ENCODE measurements at regions not wholly inside any gene's neighbourhood (a gene's known extent, or its start where the extent isn't known, plus 50 kb on each side); places are given as distances from the start of the nearest gene placed in this dataset.

DNA sequence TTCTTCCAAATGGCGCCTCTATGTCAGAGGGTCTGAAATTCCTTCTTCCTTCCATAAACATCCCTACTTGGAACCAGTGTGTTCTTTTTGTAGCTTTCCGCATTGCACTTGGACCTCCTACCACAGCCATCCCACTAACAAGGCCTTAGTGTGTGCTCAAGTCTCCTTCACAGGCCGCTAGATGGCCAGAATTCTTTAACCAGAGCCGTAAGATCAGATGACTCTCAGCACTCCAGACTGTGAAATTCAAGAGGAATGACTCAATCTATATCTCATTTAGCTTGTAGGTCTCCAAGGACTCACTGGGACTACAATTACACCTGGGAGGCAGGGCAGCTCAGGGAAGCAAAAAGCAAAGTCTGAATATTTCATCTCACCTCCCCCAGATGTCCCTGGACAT is 298.9 kb downstream of the EIPR1 start:
- Histone ChIP-seq H3K27me3 (ENCODE audit: control insufficient read depth, insufficient read depth, low read length) (no peaks in the 10 kb centered on the region), H3K9me3 (ENCODE audit: control insufficient read depth, insufficient read depth, low read length) (no peaks in the 10 kb centered on the region), H3K27ac (ENCODE audit: low read length) (no peak overlapping the region), H3K4me3 (ENCODE audit: low read length) (no peak overlapping the region), H3K36me3 (ENCODE audit: control insufficient read depth, insufficient read depth, low read length) (no peaks in the 10 kb centered on the region), H3K4me1 (ENCODE audit: control insufficient read depth, insufficient read depth, low read length) (no peaks in the 10 kb centered on the region)
- WGBS (ENCODE audit: insufficient coverage, insufficient read length) = no CpG with 5 or more reads among the region's 4 CpGs
- DNase-seq (ENCODE audit: low read depth, low spot score) = no peak

GRCh38 chr2:3076848-3077642 is 300.6 kb downstream of the EIPR1 start:
- no peak overlapping the region for H3K4me3 ChIP-seq (ENCODE audit: low read length)
- no peak overlapping the region for H3K27ac ChIP-seq (ENCODE audit: low read length)
- no peak for DNase-seq (ENCODE audit: low read depth, low spot score)
- no peaks in the 10 kb centered on the region for H3K36me3 ChIP-seq (ENCODE audit: control insufficient read depth, insufficient read depth, low read length)
- no peaks in the 10 kb centered on the region for H3K4me1 ChIP-seq (ENCODE audit: control insufficient read depth, insufficient read depth, low read length)
- no CpG with 5 or more reads among the region's 21 CpGs for WGBS (ENCODE audit: insufficient coverage, insufficient read length)
- H3K27me3 ChIP-seq (ENCODE audit: control insufficient read depth, insufficient read depth, low read length) = no peaks in the 10 kb centered on the region
- no peaks in the 10 kb centered on the region for H3K9me3 ChIP-seq (ENCODE audit: control insufficient read depth, insufficient read depth, low read length)

DNA sequence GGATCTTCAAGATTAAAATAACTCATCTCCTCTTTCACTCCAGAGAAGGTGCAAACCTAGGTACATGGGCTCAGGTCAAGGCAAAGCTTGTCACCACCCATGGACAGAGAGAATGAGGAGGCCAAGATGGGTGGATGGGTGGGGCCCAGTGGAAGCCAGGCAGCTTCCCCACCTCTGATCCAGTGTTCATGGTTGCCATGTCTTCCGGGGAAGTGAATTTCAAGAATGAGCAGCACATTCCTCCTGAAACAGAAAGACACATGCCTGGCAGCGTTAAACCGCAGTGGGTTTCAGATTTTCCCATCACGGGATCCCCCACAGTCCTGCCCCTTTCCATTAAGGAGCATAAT is 301.7 kb downstream of the EIPR1 start:
- H3K36me3 ChIP-seq (ENCODE audit: control insufficient read depth, insufficient read depth, low read length) = no peaks in the 10 kb centered on the region
- H3K4me3 ChIP-seq (ENCODE audit: low read length) = no peak overlapping the region
- H3K4me1 ChIP-seq (ENCODE audit: control insufficient read depth, insufficient read depth, low read length) = no peaks in the 10 kb centered on the region
- no peak overlapping the region for H3K27ac ChIP-seq (ENCODE audit: low read length)
- no peaks in the 10 kb centered on the region for H3K9me3 ChIP-seq (ENCODE audit: control insufficient read depth, insufficient read depth, low read length)
- H3K27me3 ChIP-seq (ENCODE audit: control insufficient read depth, insufficient read depth, low read length) = no peaks in the 10 kb centered on the region
- no CpG with 5 or more reads among the region's 4 CpGs for WGBS (ENCODE audit: insufficient coverage, insufficient read length)
- no peak for DNase-seq (ENCODE audit: low read depth, low spot score)

DNA sequence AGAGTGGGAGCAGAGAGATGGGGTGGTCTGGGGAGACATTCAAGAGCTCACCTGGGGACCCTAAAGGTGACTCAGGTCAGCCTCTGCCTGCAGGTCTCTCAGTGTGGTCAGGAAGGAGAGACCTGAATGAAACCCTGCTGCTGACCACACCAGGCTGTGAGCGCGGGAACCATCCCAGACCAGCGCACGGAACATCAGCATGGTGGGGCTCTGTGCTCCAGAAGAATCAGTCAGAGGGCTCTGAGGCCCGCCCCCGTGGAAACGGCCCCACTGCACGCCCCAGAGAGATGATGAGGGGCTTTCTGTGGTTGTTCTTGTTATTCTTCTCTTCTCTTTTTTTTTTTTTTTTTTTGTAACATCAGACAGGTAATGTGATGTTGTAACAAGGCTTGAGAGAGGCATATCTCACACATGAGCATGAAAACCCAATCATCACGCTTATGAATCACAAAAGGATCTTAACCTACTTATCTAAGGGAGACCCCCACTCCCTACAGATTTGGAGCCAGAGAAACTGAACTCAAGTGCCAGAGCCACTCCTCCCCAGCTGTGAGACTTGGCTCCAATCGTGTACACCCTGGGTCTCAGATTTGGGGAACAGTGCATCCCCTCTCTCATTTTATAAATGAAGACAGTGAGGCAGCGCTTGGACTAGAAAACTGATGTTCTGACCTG is 302.2 kb downstream of the EIPR1 start:
- no CpG with 5 or more reads among the region's 11 CpGs for WGBS (ENCODE audit: insufficient coverage, insufficient read length)
- no peak for DNase-seq (ENCODE audit: low read depth, low spot score)
- H3K27me3 ChIP-seq (ENCODE audit: control insufficient read depth, insufficient read depth, low read length) = no peaks in the 10 kb centered on the region

DNA sequence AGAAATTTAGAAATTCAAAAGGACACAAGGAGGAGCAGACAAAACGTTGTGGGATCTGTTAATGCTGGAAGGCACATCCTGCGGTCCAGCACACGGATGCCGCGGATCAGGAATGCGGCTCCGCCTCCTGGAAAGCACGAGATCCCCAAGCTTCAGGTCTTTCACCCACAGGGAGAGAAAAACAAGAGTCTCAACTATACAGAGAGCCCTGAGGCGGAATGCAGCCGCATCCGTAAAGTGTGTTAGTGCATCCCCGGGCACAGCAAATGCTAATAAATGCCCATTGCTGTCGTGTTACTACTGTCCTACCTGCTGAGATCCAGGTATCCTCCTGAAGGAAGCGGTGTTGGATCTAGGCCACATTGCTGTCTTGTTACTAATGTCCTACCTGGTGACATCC is 303.9 kb downstream of the EIPR1 start:
- Histone ChIP-seq H3K4me3 (ENCODE audit: low read length) (no peak overlapping the region), H3K4me1 (ENCODE audit: control insufficient read depth, insufficient read depth, low read length) (no peaks in the 10 kb centered on the region), H3K36me3 (ENCODE audit: control insufficient read depth, insufficient read depth, low read length) (no peaks in the 10 kb centered on the region), H3K27me3 (ENCODE audit: control insufficient read depth, insufficient read depth, low read length) (no peaks in the 10 kb centered on the region), H3K9me3 (ENCODE audit: control insufficient read depth, insufficient read depth, low read length) (no peaks in the 10 kb centered on the region), H3K27ac (ENCODE audit: low read length) (no peak overlapping the region)
- no peak for DNase-seq (ENCODE audit: low read depth, low spot score)
- WGBS (ENCODE audit: insufficient coverage, insufficient read length) = no CpG with 5 or more reads among the region's 14 CpGs

More for the DNA sequence above, 302.2 kb downstream of the EIPR1 start:
- Histone ChIP-seq H3K9me3 (ENCODE audit: control insufficient read depth, insufficient read depth, low read length) (no peaks in the 10 kb centered on the region), H3K36me3 (ENCODE audit: control insufficient read depth, insufficient read depth, low read length) (no peaks in the 10 kb centered on the region), H3K4me1 (ENCODE audit: control insufficient read depth, insufficient read depth, low read length) (no peaks in the 10 kb centered on the region), H3K4me3 (ENCODE audit: low read length) (no peak overlapping the region), H3K27ac (ENCODE audit: low read length) (no peak overlapping the region)

- Histone ChIP-seq H3K36me3 (ENCODE audit: control insufficient read depth, insufficient read depth, low read length) (no peaks in the 10 kb centered on the region), H3K4me3 (ENCODE audit: low read length) (no peak overlapping the region), H3K4me1 (ENCODE audit: control insufficient read depth, insufficient read depth, low read length) (no peaks in the 10 kb centered on the region), H3K9me3 (ENCODE audit: control insufficient read depth, insufficient read depth, low read length) (no peaks in the 10 kb centered on the region), H3K27me3 (ENCODE audit: control insufficient read depth, insufficient read depth, low read length) (no peaks in the 10 kb centered on the region), H3K27ac (ENCODE audit: low read length) (no peak overlapping the region)
- no CpG with 5 or more reads among the region's 13 CpGs for WGBS (ENCODE audit: insufficient coverage, insufficient read length)
- DNase-seq (ENCODE audit: low read depth, low spot score) = no peak
Observed at GRCh38 chr2:3073041-3073595, 304.5 kb downstream of the EIPR1 start.

DNA sequence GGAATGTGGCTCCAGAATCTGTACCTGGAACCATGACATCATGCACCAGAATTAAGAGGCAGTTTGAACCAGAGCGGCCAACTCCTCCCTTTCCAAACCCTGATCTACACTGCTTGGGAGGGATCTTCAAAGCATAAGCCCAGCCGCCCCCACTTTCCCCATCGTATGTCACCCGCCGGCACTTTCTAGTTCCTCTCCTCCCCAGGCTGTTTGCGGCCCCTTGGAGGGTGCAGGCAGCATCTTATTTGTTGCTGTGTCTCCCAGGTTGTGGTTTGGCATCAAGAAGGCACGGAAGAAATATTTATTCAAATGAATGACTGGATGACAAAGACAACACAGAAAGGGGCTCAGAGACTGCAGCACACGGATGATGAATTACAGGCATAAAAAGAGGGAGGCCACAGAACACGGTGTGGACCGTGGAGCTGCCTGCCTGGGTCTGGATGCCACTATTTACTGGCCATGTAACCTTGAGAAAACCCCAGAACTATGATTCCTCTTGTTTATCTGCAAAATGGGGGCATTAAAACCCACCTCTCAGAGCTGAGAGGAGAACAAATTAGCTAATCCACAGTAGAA is 305.8 kb downstream of the EIPR1 start:
- no peak overlapping the region for H3K4me3 ChIP-seq (ENCODE audit: low read length)
- WGBS (ENCODE audit: insufficient coverage, insufficient read length) = no CpG with 5 or more reads among the region's 10 CpGs
- no peaks in the 10 kb centered on the region for H3K36me3 ChIP-seq (ENCODE audit: control insufficient read depth, insufficient read depth, low read length)
- no peak overlapping the region for H3K27ac ChIP-seq (ENCODE audit: low read length)
- H3K27me3 ChIP-seq (ENCODE audit: control insufficient read depth, insufficient read depth, low read length) = no peaks in the 10 kb centered on the region
- no peaks in the 10 kb centered on the region for H3K9me3 ChIP-seq (ENCODE audit: control insufficient read depth, insufficient read depth, low read length)
- DNase-seq (ENCODE audit: low read depth, low spot score) = no peak
- no peaks in the 10 kb centered on the region for H3K4me1 ChIP-seq (ENCODE audit: control insufficient read depth, insufficient read depth, low read length)

DNA sequence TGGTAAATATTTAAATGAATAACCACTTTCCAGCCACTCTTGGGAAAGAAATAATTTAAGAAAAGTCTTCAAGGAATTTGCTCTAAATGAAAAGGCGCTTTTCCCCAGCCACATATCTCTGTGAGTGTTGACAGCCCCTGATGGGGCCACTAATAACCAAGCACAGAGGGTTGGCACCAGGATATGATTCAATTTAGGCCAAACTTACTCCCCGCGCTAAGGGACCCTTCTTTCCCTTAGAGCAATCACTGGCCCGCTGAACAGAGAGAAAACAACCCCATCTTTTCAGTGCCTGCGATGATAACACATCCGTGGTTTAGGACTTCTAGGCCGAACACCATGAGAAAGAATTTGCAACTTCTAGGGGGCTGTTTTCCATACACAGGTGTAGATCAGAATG is 310.8 kb downstream of the EIPR1 start:
- Histone ChIP-seq H3K36me3 (ENCODE audit: control insufficient read depth, insufficient read depth, low read length) (no peaks in the 10 kb centered on the region), H3K4me1 (ENCODE audit: control insufficient read depth, insufficient read depth, low read length) (no peaks in the 10 kb centered on the region), H3K9me3 (ENCODE audit: control insufficient read depth, insufficient read depth, low read length) (no peaks in the 10 kb centered on the region), H3K27me3 (ENCODE audit: control insufficient read depth, insufficient read depth, low read length) (no peaks in the 10 kb centered on the region), H3K4me3 (ENCODE audit: low read length) (no peak overlapping the region), H3K27ac (ENCODE audit: low read length) (no peak overlapping the region)
- no peak for DNase-seq (ENCODE audit: low read depth, low spot score)
- WGBS (ENCODE audit: insufficient coverage, insufficient read length) = no CpG with 5 or more reads among the region's 7 CpGs

GRCh38 chr2:3065928-3066327 is 311.7 kb downstream of the EIPR1 start:
- WGBS (ENCODE audit: insufficient coverage, insufficient read length) = no CpG with 5 or more reads among the region's 5 CpGs
- DNase-seq (ENCODE audit: low read depth, low spot score) = no peak
- no peaks in the 10 kb centered on the region for H3K36me3 ChIP-seq (ENCODE audit: control insufficient read depth, insufficient read depth, low read length)

DNA sequence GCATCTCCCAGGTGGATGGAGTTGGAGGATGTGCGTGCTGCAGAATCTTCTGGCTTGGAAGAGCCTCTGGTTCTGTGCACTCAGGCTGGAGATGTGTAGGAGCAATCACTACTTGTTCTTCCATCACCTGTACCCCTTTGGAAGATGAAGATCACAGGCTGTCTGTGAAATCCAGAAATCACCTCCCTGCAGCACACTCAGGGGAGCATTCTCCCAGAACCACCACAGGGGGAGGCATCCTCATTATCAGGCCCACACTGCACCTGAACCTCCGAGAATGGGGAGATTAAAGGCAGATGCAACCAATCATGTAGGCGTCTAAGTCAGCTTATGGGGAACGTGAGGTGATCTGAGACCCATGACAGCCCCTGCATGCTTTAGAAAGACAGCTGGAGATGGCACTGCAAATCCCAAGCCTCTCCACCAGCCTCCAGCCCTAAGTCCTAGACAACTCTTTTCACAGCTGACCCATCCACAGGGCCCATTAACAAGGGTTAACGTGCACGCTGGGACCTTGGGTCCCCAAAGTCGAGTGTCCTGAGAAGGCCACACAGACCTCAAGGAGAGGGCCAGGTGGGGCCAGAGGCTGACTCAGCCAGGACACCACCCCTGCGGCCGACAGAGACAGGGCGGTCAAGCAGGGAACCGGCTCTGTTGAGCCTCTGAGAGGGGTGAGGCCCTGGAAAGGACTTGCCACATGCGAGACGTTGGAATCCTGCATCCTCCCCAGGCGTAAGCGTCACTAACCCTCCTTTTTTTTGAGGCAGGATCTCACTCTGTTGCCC is 314.9 kb downstream of the EIPR1 start:
- Histone ChIP-seq H3K9me3 (ENCODE audit: control insufficient read depth, insufficient read depth, low read length) (no peaks in the 10 kb centered on the region), H3K27me3 (ENCODE audit: control insufficient read depth, insufficient read depth, low read length) (no peaks in the 10 kb centered on the region), H3K4me3 (ENCODE audit: low read length) (no peak overlapping the region), H3K4me1 (ENCODE audit: control insufficient read depth, insufficient read depth, low read length) (no peaks in the 10 kb centered on the region; the same call in 1 of the 2 replicates), H3K27ac (ENCODE audit: low read length) (no peak overlapping the region), H3K36me3 (ENCODE audit: control insufficient read depth, insufficient read depth, low read length) (no peaks in the 10 kb centered on the region; the same call in 1 of the 2 replicates)
- no CpG with 5 or more reads among the region's 15 CpGs for WGBS (ENCODE audit: insufficient coverage, insufficient read length)
- DNase-seq (ENCODE audit: low read depth, low spot score) = no peak

More at GRCh38 chr2:3065928-3066327, 311.7 kb downstream of the EIPR1 start:
- no peak overlapping the region for H3K27ac ChIP-seq (ENCODE audit: low read length)
- H3K27me3 ChIP-seq (ENCODE audit: control insufficient read depth, insufficient read depth, low read length) = no peaks in the 10 kb centered on the region
- H3K4me1 ChIP-seq (ENCODE audit: control insufficient read depth, insufficient read depth, low read length) = no peaks in the 10 kb centered on the region
- H3K4me3 ChIP-seq (ENCODE audit: low read length) = no peak overlapping the region
- H3K9me3 ChIP-seq (ENCODE audit: control insufficient read depth, insufficient read depth, low read length) = no peaks in the 10 kb centered on the region

Data from iPS DF 6.9 (cell line).